Neural cell (in vitro differentiated cells): ENCODE measurements at regions not wholly inside any gene's neighbourhood (a gene's known extent, or its start where the extent isn't known, plus 50 kb on each side); places are given as distances from the start of the nearest gene placed in this dataset.

Experiments
- H2AFZ ChIP-seq: fragments of 200-600, 300-800 bp; sonication (generic), shearing (Covaris generic); 2 replicates; pipeline ENCODE4 v1.6.0; 2014; ENCODE audit warnings: low read depth, mild to moderate bottlenecking, antibody characterized with exemption, low read length, moderate library complexity
- H3F3A ChIP-seq: fragments of 200-600 bp; shearing (Covaris generic); 2 replicates; pipeline ENCODE4 v1.6.1; 2016; ENCODE audit warnings: mild to moderate bottlenecking, moderate library complexity, mixed read lengths, antibody characterized with exemption, low read length; ENCODE audit not compliant: insufficient read depth, poor library complexity, severe bottlenecking
- H3K27ac ChIP-seq: fragments of 200-600, 300-800 bp; sonication (generic), shearing (Covaris generic); 2 replicates; pipeline ENCODE4 v1.5.1; 2014; ENCODE audit warnings: mild to moderate bottlenecking, low read length, moderate library complexity
- H3K27me3 ChIP-seq: fragments of 300-800, 200-600 bp; sonication (generic), shearing (Covaris generic); 2 replicates; pipeline ENCODE4 v1.6.0; 2014; ENCODE audit warnings: mild to moderate bottlenecking, low read depth, low read length, moderate library complexity; ENCODE audit not compliant: insufficient read depth
- H3K36me3 ChIP-seq: fragments of 300-800, 200-600 bp; sonication (generic), shearing (Covaris generic); 2 replicates; pipeline ENCODE4 v1.5.1; 2014; ENCODE audit warnings: mild to moderate bottlenecking, antibody characterized with exemption, low read length, moderate library complexity; ENCODE audit not compliant: insufficient read depth
- H3K4me2 ChIP-seq: fragments of 300-800, 200-600 bp; sonication (generic), shearing (Covaris generic); 2 replicates; pipeline ENCODE4 v1.6.0; 2014; ENCODE audit warnings: mild to moderate bottlenecking, low read length
- H3K4me3 ChIP-seq: fragments of 300-800, 200-600 bp; sonication (generic), shearing (Covaris generic); 2 replicates; pipeline ENCODE4 v1.5.1; 2014; ENCODE audit warnings: mild to moderate bottlenecking, low read length, moderate library complexity
- H3K79me2 ChIP-seq: fragments of 200-600 bp; shearing (Covaris generic); replicated peaks from 2 replicates; pipeline ENCODE4 v1.6.0; 2014; ENCODE audit warnings: mild to moderate bottlenecking, low read length, moderate library complexity; ENCODE audit not compliant: insufficient read depth
- H3K9ac ChIP-seq: fragments of 300-800, 200-600 bp; sonication (generic), shearing (Covaris generic); 2 replicates; pipeline ENCODE4 v1.6.1; 2016; ENCODE audit warnings: mild to moderate bottlenecking, low read length, mixed read lengths
- H3K9me2 ChIP-seq: fragments of 200-600 bp; shearing (Covaris generic); 2 replicates; pipeline ENCODE4 v1.6.1; 2016; ENCODE audit warnings: mild to moderate bottlenecking, low read length, mixed read lengths; ENCODE audit not compliant: insufficient read depth
- H3K9me3 ChIP-seq: fragments of 200-600, 300-800 bp; sonication (generic), shearing (Covaris generic); 2 replicates; pipeline ENCODE4 v1.6.1; 2016; ENCODE audit warnings: mild to moderate bottlenecking, mixed run types, low read length, moderate library complexity, mixed read lengths
- H4K20me1 ChIP-seq: fragments of 200-600 bp; shearing (Covaris generic); 2 replicates; pipeline ENCODE4 v1.6.1; 2016; ENCODE audit warnings: mild to moderate bottlenecking, mixed run types; ENCODE audit not compliant: insufficient read depth
- CTCF ChIP-seq: fragments of 450-650 bp; IDR thresholded peaks from 2 replicates; pipeline ENCODE4 v1.5.1; 2014; ENCODE audit warnings: antibody characterized with exemption, mild to moderate bottlenecking, moderate library complexity; ENCODE audit not compliant: poor library complexity, severe bottlenecking
- EP300 ChIP-seq: fragments of 450-650 bp; conservative IDR thresholded peaks from 2 replicates; pipeline ENCODE4 v1.6.1; 2014; ENCODE audit warnings: antibody characterized with exemption, mild to moderate bottlenecking, moderate library complexity; ENCODE audit not compliant: poor library complexity, severe bottlenecking
- EZH2 ChIP-seq: fragments of 200-600, 300-800 bp; shearing (Covaris generic), sonication (generic); IDR thresholded peaks from 2 replicates; pipeline ENCODE4 v1.6.1; 2014; ENCODE audit warnings: antibody characterized with exemption, low read length, borderline replicate concordance, mild to moderate bottlenecking; ENCODE audit not compliant: insufficient read depth, poor library complexity, severe bottlenecking
- MXI1 ChIP-seq: fragments of 450-650 bp; conservative IDR thresholded peaks from 2 replicates; pipeline ENCODE4 v1.6.1; 2014; ENCODE audit warnings: antibody characterized with exemption, mild to moderate bottlenecking; ENCODE audit not compliant: poor library complexity, severe bottlenecking
- POLR2AphosphoS5 ChIP-seq: IDR thresholded peaks from 2 replicates; pipeline ENCODE4 v1.6.1; 2012
- RAD21 ChIP-seq: fragments of 450-650 bp; conservative IDR thresholded peaks from 2 replicates; pipeline ENCODE4 v1.6.1; 2014; ENCODE audit warnings: antibody characterized with exemption, mild to moderate bottlenecking, moderate library complexity
- REST ChIP-seq: IDR thresholded peaks from 2 replicates; pipeline ENCODE4 v1.6.1; 2012; ENCODE audit warnings: borderline replicate concordance
- SMC3 ChIP-seq: fragments of 450-650 bp; conservative IDR thresholded peaks from 2 replicates; pipeline ENCODE4 v1.6.1; 2014; ENCODE audit warnings: antibody characterized with exemption, mild to moderate bottlenecking, moderate library complexity; ENCODE audit not compliant: poor library complexity
- TAF1 ChIP-seq: IDR thresholded peaks from 2 replicates; pipeline ENCODE4 v1.6.1; 2012; ENCODE audit warnings: low read depth

- Histone ChIP-seq H3K4me3 (no peak overlapping the region), H2AFZ (no peak overlapping the region), H3K9me3 (no peaks in the 10 kb centered on the region), H3K9me2 (no peaks in the 10 kb centered on the region), H3K9ac (no peak overlapping the region), H3K36me3 (no peaks in the 10 kb centered on the region), H3K4me2 (no peak overlapping the region), H3K79me2 (no peaks in the 10 kb centered on the region), H3F3A (no peaks in the 10 kb centered on the region), H3K27ac (no peak overlapping the region), H4K20me1 (no peaks in the 10 kb centered on the region), H3K27me3 (no peaks in the 10 kb centered on the region)
- TF ChIP-seq REST, result no peak
- TF ChIP-seq SMC3, result no peak
- no peak for TF ChIP-seq EP300
- TF ChIP-seq MXI1, result no peak
Observed at GRCh38 chr5:58041884-58042283, 418.0 kb downstream of the PLK2 start.

GRCh38 chr5:58040846-58041245, 419.0 kb downstream of the PLK2 start:
- H3K79me2 ChIP-seq, result no peaks in the 10 kb centered on the region
- H2AFZ ChIP-seq, result no peak overlapping the region
- H4K20me1 ChIP-seq, result no peaks in the 10 kb centered on the region
- no peak overlapping the region for H3K4me2 ChIP-seq
- H3K9ac ChIP-seq, result no peak overlapping the region
- H3K27me3 ChIP-seq, result no peaks in the 10 kb centered on the region
- H3F3A ChIP-seq, result no peaks in the 10 kb centered on the region
- no peaks in the 10 kb centered on the region for H3K9me2 ChIP-seq
- no peak overlapping the region for H3K4me3 ChIP-seq
- H3K27ac ChIP-seq, result no peak overlapping the region
- H3K9me3 ChIP-seq, result no peaks in the 10 kb centered on the region
- no peaks in the 10 kb centered on the region for H3K36me3 ChIP-seq
- TF ChIP-seq MXI1 (no peak), EP300 (no peak), POLR2AphosphoS5 (no peak), CTCF (no peak), EZH2 (no peak), SMC3 (no peak), RAD21 (no peak), REST (no peak), TAF1 (no peak)
